OCI-LY1 (cell line): ENCODE measurements at regions not wholly inside any gene's neighbourhood (a gene's known extent, or its start where the extent isn't known, plus 50 kb on each side); places are given as distances from the start of the nearest gene placed in this dataset.

Source experiments
- EZH2 ChIP-seq: fragments of 200-600 bp; sonication (generic), shearing (Covaris generic); IDR thresholded peaks from 2 replicates; pipeline ENCODE4 v1.8.0; 2017; ENCODE audit warnings: borderline replicate concordance, mixed run types, mild to moderate bottlenecking, antibody characterized with exemption, low read length, moderate library complexity, mixed read lengths
- TF ChIP-seq, protein P1 (sequence below): fragments of 200-600 bp; sonication (generic), shearing (Covaris generic); IDR thresholded peaks from 2 replicates; pipeline ENCODE4 v1.5.1; 2017; ENCODE audit warnings: mild to moderate bottlenecking, antibody characterized with exemption, low read length, moderate library complexity, mixed read lengths

- TF ChIP-seq, protein P1, sequence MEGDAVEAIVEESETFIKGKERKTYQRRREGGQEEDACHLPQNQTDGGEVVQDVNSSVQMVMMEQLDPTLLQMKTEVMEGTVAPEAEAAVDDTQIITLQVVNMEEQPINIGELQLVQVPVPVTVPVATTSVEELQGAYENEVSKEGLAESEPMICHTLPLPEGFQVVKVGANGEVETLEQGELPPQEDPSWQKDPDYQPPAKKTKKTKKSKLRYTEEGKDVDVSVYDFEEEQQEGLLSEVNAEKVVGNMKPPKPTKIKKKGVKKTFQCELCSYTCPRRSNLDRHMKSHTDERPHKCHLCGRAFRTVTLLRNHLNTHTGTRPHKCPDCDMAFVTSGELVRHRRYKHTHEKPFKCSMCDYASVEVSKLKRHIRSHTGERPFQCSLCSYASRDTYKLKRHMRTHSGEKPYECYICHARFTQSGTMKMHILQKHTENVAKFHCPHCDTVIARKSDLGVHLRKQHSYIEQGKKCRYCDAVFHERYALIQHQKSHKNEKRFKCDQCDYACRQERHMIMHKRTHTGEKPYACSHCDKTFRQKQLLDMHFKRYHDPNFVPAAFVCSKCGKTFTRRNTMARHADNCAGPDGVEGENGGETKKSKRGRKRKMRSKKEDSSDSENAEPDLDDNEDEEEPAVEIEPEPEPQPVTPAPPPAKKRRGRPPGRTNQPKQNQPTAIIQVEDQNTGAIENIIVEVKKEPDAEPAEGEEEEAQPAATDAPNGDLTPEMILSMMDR: no peak
- no peak for TF ChIP-seq EZH2
Measured at GRCh38 chr3:71879089-71879488, 94.1 kb upstream of the PROK2 start.
